SKM-1 treated with dmso at 0.1 percent for 144 hours (cell line): ENCODE measurements at regions not wholly inside any gene's neighbourhood (a gene's known extent, or its start where the extent isn't known, plus 50 kb on each side); places are given as distances from the start of the nearest gene placed in this dataset.

Experiments used
- DNase-seq: peaks from one replicate; lab custom pipeline; 2025; ENCODE audit not compliant: unreplicated experiment; lab: John Stamatoyannopoulos, UW

DNA sequence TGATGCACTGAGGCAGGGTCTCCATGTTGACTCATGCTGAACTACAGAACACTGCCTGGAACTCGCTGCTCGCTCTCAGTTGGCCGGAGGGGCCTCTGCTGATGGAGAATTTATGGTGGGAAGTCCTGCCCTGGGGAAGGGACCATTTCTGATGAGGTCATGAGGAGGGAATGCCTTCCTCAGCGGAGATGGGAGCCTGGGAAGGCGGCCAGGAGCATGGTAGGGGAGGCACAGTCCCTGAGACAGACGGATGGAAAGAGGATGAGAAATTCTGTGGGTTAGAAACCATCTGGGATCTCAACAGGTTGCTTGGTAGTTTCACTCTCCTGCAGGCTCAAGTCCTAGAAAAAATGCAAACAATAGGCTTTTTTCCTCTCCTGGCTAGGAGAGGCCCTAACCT is 56.8 kb upstream of the TPM1 start:
- no peak for DNase-seq

DNA sequence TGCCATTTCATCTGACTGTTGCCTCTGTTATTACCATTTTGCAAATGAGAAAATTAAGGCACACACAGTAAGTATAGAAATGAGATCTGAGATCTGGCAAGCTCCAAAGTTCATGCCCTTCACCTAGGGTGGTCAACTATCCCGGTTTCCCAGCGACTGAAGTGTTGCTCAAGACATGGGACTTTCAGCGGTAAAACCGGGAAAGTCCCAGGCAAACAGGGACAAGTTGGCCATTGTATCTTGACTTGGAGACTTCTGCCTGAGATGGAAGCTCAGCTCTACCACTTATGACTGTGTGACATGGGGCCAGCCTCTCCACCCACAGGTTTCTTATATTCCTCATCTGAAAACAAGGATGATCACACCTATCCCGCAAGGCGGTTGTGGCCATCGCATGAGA is 55.6 kb upstream of the TPM1 start:
- no peak for DNase-seq

DNA sequence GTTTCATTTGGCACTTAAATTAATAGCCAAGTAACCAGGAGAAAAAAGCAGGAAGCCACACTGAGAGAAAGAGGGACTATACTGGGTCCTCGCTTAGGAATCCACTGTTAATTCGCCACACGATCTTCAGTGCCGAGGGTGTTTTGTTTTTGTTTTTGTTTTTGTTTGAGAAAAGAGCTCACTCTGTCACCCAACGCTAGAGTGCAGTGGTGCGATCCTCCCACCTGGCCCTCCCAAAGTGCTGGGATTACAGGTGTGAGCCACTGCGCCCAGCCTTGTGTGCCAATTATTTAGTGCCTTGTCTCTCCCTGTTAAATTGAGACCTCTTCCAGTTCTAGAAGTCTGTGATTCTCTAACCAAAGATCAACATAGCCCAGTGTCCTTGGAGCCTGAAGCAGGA is 53.8 kb upstream of the TPM1 start:
- no peak for DNase-seq

DNA sequence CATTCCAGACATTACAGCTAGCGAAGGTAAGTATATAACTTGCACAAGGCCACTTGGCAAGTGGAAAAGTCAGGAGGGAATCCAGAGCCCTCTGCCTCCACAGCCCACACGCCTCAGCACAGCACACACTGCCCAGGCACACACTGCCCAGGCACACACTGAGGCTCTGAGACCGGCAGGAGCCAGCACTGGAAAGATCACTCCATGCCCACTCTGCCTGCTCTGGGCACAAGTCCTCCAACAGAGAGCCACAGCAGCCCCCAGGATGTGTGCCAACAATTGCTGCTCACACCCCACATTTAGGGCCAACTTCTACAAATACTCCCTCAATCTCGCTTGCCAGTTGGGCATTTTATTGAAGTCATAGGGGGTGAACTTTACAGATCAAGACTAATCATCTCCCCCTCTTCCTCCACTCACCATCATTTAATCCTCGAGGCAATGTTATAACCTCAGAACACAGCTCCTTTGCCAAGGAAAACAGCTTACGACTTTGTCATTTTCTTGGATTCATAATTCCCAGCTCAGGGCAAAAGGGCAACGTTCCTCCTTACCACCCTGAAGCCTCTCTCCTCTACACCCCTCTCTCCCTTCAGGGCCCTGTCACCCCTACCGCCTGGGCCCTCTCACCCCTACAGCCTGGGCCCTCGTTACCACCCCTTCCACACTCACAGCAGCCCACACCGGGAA is 53.0 kb upstream of the TPM1 start:
- DNase-seq, result no peak

DNA sequence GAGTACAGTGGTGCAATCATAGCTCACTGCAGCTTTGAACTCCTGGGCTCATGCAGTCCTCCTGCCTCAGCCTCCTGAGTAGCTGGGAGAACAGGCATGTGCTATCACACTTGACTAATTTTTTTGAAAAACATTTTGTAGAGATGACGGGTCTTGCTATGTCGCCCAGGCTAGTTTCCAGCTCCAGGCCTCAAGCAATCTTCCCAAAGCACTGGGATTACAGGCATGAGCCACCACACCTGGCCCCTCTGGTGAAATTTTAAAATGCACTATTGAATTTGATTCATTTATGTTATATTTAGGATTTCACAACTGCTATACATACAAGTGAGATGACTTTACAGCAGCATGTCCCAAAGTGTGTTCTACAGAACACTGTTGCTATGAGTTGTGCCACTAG is 50.8 kb upstream of the TPM1 start:
- no peak for DNase-seq

DNA sequence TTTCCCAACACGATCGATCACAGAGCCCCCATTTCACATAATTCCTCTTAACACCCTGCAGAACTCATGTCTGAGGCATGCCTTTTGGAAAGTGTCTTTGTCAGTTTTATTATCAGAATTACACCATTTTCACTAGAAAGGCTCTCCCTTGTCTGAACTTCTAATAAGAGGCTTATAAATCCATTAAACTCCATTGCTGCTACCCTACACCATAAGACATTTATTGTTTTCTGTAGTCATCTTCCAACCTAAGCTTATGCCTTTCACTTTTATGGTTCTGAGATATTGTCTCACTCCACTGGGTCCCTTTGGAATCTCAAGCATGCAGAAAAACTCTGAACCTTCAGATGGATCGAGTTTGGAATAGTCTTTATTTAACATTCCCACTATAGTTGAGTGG is 50.2 kb upstream of the TPM1 start:
- DNase-seq, result no peak
